OCI-LY1 (cell line): ENCODE measurements at regions not wholly inside any gene's neighbourhood (a gene's known extent, or its start where the extent isn't known, plus 50 kb on each side); places are given as distances from the start of the nearest gene placed in this dataset.

Experiments
- H2AFZ ChIP-seq: fragments of 200-600 bp; sonication (generic), shearing (Covaris generic); 2 replicates; pipeline ENCODE4 v1.6.0; 2014; ENCODE audit warnings: antibody characterized with exemption, mild to moderate bottlenecking, low read length
- H3F3A ChIP-seq: fragments of 200-600 bp; sonication (generic), shearing (Covaris generic); 2 replicates; pipeline ENCODE4 v1.6.0; 2014; ENCODE audit warnings: mild to moderate bottlenecking, antibody characterized with exemption, low read length, moderate library complexity; ENCODE audit not compliant: insufficient read depth
- H3K27ac ChIP-seq: fragments of 200-600 bp; sonication (generic); 2 replicates; pipeline ENCODE4 v1.5.1; 2014; ENCODE audit warnings: low read length, mixed run types, mild to moderate bottlenecking, low read depth; ENCODE audit not compliant: poor library complexity, severe bottlenecking
- H3K27me3 ChIP-seq: fragments of 200-600 bp; sonication (generic); 2 replicates; pipeline ENCODE4 v1.6.0; 2014; ENCODE audit warnings: antibody characterized with exemption, mild to moderate bottlenecking, low read length, moderate library complexity; ENCODE audit not compliant: insufficient read depth
- H3K36me3 ChIP-seq: fragments of 200-600 bp; sonication (generic); 2 replicates; pipeline ENCODE4 v1.6.1; 2014; ENCODE audit warnings: mild to moderate bottlenecking, antibody characterized with exemption, low read length, moderate library complexity, mixed read lengths; ENCODE audit not compliant: insufficient read depth
- H3K4me1 ChIP-seq: fragments of 200-600 bp; sonication (generic); 2 replicates; pipeline ENCODE4 v1.5.1; 2014; ENCODE audit warnings: mild to moderate bottlenecking, low read length, moderate library complexity; ENCODE audit not compliant: insufficient read depth, severe bottlenecking
- H3K4me2 ChIP-seq: fragments of 200-600 bp; sonication (generic), shearing (Covaris generic); 2 replicates; pipeline ENCODE4 v1.6.1; 2014; ENCODE audit warnings: low read length
- H3K4me3 ChIP-seq: fragments of 200-600 bp; sonication (generic); 2 replicates; pipeline ENCODE4 v1.5.1; 2014; ENCODE audit warnings: low read length, low read depth, mild to moderate bottlenecking, mixed read lengths; ENCODE audit not compliant: poor library complexity, severe bottlenecking
- H3K79me2 ChIP-seq: fragments of 200-600 bp; shearing (Covaris generic); 2 replicates; pipeline ENCODE4 v1.6.1; 2016; ENCODE audit warnings: mixed run types, low read length, mixed read lengths; ENCODE audit not compliant: insufficient read depth
- H3K9ac ChIP-seq: fragments of 200-600 bp; sonication (generic), shearing (Covaris generic); 2 replicates; pipeline ENCODE4 v1.6.1; 2014; ENCODE audit warnings: mild to moderate bottlenecking, low read length, mixed read lengths
- H3K9me2 ChIP-seq: fragments of 200-600 bp; sonication (generic), shearing (Covaris generic); 2 replicates; pipeline ENCODE4 v1.6.1; 2014; ENCODE audit warnings: low read depth, mild to moderate bottlenecking, low read length, mixed read lengths
- H3K9me3 ChIP-seq: fragments of 200-600 bp; shearing (Covaris generic); 2 replicates; pipeline ENCODE4 v1.6.1; 2014; ENCODE audit warnings: low read length, mixed read lengths
- H4K20me1 ChIP-seq: fragments of 200-600 bp; sonication (generic), shearing (Covaris generic); 2 replicates; pipeline ENCODE4 v1.6.0; 2016; ENCODE audit warnings: mild to moderate bottlenecking, low read length; ENCODE audit not compliant: insufficient read depth
- CTCF ChIP-seq: fragments of 200-600 bp; sonication (generic), shearing (Covaris generic); IDR thresholded peaks from 2 replicates; pipeline ENCODE4 v1.5.1; 2017; ENCODE audit warnings: mild to moderate bottlenecking, antibody characterized with exemption, low read length, moderate library complexity, mixed read lengths
- EZH2 ChIP-seq: fragments of 200-600 bp; sonication (generic), shearing (Covaris generic); IDR thresholded peaks from 2 replicates; pipeline ENCODE4 v1.8.0; 2017; ENCODE audit warnings: borderline replicate concordance, mixed run types, mild to moderate bottlenecking, antibody characterized with exemption, low read length, moderate library complexity, mixed read lengths

GRCh38 chr4:180304321-180304720 is 1938.9 kb upstream of the TENM3 start:
- Histone ChIP-seq H3K9me3 (no peaks in the 10 kb centered on the region), H3K4me3 (no peak overlapping the region), H3K9ac (no peak overlapping the region), H3K27ac (no peak overlapping the region), H3K4me1 (no peaks in the 10 kb centered on the region), H3K79me2 (no peaks in the 10 kb centered on the region), H3K36me3 (no peaks in the 10 kb centered on the region), H3K9me2 (no peaks in the 10 kb centered on the region), H3F3A (no peaks in the 10 kb centered on the region), H2AFZ (no peak overlapping the region), H3K4me2 (no peak overlapping the region), H3K27me3 (no peaks in the 10 kb centered on the region), H4K20me1 (no peaks in the 10 kb centered on the region)
- no peak for TF ChIP-seq CTCF
- no peak for TF ChIP-seq EZH2

- Histone ChIP-seq H3K4me1 (no peaks in the 10 kb centered on the region), H3K27ac (no peak overlapping the region)
Measured at GRCh38 chr4:180310616-180311015, 1932.6 kb upstream of the TENM3 start.

GRCh38 chr4:180314972-180315371 is 1928.2 kb upstream of the TENM3 start:
- H3K9ac ChIP-seq, result no peak overlapping the region
- no peak overlapping the region for H3K4me3 ChIP-seq
- H2AFZ ChIP-seq, result 0 out of 2 replicates have a peak overlapping the region, but pooled peaks have one; percentile 63
- no peaks in the 10 kb centered on the region for H3K9me2 ChIP-seq
- no peaks in the 10 kb centered on the region for H3K4me1 ChIP-seq
- H3K36me3 ChIP-seq, result no peaks in the 10 kb centered on the region
- no peak overlapping the region for H3K27ac ChIP-seq
- TF ChIP-seq CTCF, result no peak
- no peak for TF ChIP-seq EZH2
- H3K27me3 ChIP-seq, result no peaks in the 10 kb centered on the region
- no peaks in the 10 kb centered on the region for H3F3A ChIP-seq
- no peaks in the 10 kb centered on the region for H3K9me3 ChIP-seq
- H3K79me2 ChIP-seq, result no peaks in the 10 kb centered on the region
- H3K4me2 ChIP-seq, result no peak overlapping the region
- H4K20me1 ChIP-seq, result no peaks in the 10 kb centered on the region

More at GRCh38 chr4:180310616-180311015, 1932.6 kb upstream of the TENM3 start:
- Histone ChIP-seq H3K4me3 (no peak overlapping the region), H3K27me3 (no peaks in the 10 kb centered on the region), H3F3A (no peaks in the 10 kb centered on the region), H3K9me2 (no peaks in the 10 kb centered on the region), H3K9ac (no peak overlapping the region), H3K36me3 (no peaks in the 10 kb centered on the region), H4K20me1 (no peaks in the 10 kb centered on the region), H3K79me2 (no peaks in the 10 kb centered on the region), H3K9me3 (no peaks in the 10 kb centered on the region), H3K4me2 (no peak overlapping the region), H2AFZ (no peak overlapping the region)
- TF ChIP-seq CTCF (no peak), EZH2 (no peak)
